ENCODE measurements at regions not wholly inside any gene's neighbourhood (a gene's known extent, or its start where the extent isn't known, plus 50 kb on each side); places are given as distances from the start of the nearest gene placed in this dataset.

DNA sequence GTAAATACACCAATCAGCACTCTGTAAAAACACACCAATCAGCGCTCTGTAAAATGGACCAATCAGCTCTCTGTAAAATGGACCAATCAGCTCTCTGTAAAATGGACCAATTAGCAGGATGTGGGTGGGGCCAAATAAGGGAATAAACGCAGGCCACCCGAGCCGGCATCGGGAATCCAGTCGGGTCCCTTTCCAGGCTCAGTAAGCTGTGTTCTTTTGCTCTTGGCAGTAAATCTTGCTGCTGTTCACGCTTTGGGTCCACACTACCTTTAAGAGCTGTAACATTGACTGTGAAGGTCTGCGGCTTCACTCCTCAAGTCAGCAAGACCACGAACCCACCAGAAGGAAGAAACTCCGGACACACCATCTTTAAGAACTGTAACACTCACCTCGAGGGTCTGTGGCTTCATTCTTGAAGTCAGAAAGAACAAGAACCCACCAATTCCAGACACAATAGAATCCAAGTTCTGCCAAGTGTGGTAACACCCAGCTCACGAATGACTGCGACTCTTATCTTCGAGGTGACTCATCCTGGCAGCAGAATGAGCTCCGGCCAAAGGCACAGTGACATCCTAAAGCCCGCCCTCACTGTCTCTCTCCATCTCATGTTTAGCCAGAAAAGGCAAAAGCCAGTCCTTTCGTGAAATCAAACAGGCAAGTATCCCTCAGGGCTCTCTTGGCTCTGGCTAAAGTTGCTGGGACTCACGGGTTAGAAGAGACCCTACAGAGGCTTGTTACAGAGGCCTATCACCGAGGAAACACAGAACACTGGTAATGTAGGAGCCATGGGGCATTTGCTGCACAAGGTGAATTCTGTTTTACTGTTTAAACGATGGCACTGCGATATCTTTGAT, 155.2 kb downstream of the FAM43A start:
- Histone ChIP-seq H3K27ac (no peak overlapping the region), H3K27me3 (no peaks in the 10 kb centered on the region), H3K9me3 (no peaks in the 10 kb centered on the region), H3K4me1 (no peaks in the 10 kb centered on the region), H3K4me3 (peak overlapping the region in 1 of 2 donors; percentile 9), H3K36me3 (ENCODE audit: low read depth, missing control alignments) (no peaks in the 10 kb centered on the region)
- 64 to 65% methylated on average over 21 of the region's 21 CpGs for WGBS, 2 donors
- intact Hi-C loops (cut with DNase I; ENCODE audit: low total_unique reads) = no loop called here
- DNase-seq = peak; percentile 71
- TF ChIP-seq POLR2A (IDR thresholded peaks at IDR 0.05) = no peak
- TF ChIP-seq, protein P1, sequence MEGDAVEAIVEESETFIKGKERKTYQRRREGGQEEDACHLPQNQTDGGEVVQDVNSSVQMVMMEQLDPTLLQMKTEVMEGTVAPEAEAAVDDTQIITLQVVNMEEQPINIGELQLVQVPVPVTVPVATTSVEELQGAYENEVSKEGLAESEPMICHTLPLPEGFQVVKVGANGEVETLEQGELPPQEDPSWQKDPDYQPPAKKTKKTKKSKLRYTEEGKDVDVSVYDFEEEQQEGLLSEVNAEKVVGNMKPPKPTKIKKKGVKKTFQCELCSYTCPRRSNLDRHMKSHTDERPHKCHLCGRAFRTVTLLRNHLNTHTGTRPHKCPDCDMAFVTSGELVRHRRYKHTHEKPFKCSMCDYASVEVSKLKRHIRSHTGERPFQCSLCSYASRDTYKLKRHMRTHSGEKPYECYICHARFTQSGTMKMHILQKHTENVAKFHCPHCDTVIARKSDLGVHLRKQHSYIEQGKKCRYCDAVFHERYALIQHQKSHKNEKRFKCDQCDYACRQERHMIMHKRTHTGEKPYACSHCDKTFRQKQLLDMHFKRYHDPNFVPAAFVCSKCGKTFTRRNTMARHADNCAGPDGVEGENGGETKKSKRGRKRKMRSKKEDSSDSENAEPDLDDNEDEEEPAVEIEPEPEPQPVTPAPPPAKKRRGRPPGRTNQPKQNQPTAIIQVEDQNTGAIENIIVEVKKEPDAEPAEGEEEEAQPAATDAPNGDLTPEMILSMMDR (IDR thresholded peaks at IDR 0.05) = no peak

DNA sequence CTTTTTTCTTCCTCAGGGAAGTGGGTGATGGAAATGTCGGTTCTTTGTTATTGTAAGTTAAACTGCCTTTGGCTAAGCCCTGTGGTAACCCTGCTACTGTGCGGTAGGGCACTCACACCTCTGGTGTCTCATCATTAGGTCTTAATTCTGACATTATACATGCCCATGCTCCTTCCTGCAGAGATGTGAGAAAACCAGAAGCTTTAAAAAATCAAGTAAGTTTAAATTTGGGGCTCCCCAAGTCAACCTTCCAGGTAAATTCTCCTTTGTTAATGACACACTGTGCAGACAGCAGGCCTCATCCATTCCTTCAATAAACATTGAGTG, 155.8 kb downstream of the FAM43A start:
- no peaks in the 10 kb centered on the region for H3K27me3 ChIP-seq
- H3K9me3 ChIP-seq = no peaks in the 10 kb centered on the region
- no peak overlapping the region for H3K27ac ChIP-seq
- H3K36me3 ChIP-seq (ENCODE audit: low read depth, missing control alignments) = no peaks in the 10 kb centered on the region
- 43 to 84% methylated on average over 2 of the region's 2 CpGs for WGBS, 2 donors
- DNase-seq = no peak
- no peaks in the 10 kb centered on the region for H3K4me1 ChIP-seq
- TF ChIP-seq, protein P1 (IDR thresholded peaks at IDR 0.05) = no peak
- no peak for TF ChIP-seq POLR2A (IDR thresholded peaks at IDR 0.05)
- H3K4me3 ChIP-seq = peak overlapping the region in 1 of 2 donors; percentile 9
- intact Hi-C loops (cut with DNase I; ENCODE audit: low total_unique reads) = no loop called here

DNA sequence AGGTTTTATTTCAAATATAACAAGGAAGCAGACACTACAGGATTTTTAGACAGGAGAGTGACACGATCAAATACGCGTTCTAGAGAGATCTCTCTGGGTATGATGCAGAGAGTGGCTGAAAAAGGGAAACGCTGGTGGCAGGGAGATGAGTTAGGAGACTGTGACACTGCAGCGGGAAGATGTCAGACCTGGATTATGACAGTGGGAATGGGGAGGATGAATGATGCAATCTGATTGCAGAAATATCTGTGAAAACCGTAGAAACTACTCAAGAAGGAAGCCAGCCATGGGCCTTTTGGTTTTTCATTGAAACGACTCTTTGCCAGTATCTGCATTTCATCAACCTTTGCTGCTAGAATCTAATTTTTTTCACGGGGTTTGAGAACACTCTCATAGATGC, 157.9 kb downstream of the FAM43A start:
- no peaks in the 10 kb centered on the region for H3K27me3 ChIP-seq
- no peak overlapping the region for H3K4me3 ChIP-seq
- WGBS, 2 donors = 76 to 80% methylated on average over 8 of the region's 8 CpGs
- H3K9me3 ChIP-seq = no peaks in the 10 kb centered on the region
- no peak for TF ChIP-seq POLR2A (IDR thresholded peaks at IDR 0.05)
- TF ChIP-seq, protein P1 (IDR thresholded peaks at IDR 0.05) = no peak
- no peaks in the 10 kb centered on the region for H3K36me3 ChIP-seq (ENCODE audit: low read depth, missing control alignments)
- H3K4me1 ChIP-seq = no peaks in the 10 kb centered on the region
- no peak for DNase-seq
- intact Hi-C loops (cut with DNase I; ENCODE audit: low total_unique reads) = no loop called here
- H3K27ac ChIP-seq = no peak overlapping the region

DNA sequence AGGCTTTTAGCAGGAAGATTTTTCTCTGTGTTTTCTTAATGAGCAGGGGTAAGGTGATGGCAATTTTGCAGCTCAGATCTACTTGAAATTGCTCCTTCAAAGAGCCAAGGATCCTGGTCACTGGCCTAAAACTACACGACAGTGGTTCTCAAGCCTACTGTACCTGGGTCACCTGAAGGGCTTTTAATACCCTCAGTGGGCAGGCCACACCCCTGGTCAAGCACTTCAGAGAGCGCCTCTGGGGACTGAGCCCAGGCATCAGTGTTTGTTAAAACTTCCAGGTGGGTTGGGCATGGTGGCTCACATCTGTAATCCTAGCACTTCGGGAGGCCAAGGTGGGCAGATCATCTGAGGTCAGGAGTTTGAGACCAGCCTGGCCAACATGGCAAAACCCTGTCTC, 158.4 kb downstream of the FAM43A start:
- intact Hi-C loops (cut with DNase I; ENCODE audit: low total_unique reads) = no loop called here
- no peaks in the 10 kb centered on the region for H3K9me3 ChIP-seq
- no peaks in the 10 kb centered on the region for H3K36me3 ChIP-seq (ENCODE audit: low read depth, missing control alignments)
- no peaks in the 10 kb centered on the region for H3K27me3 ChIP-seq
- no peaks in the 10 kb centered on the region for H3K4me1 ChIP-seq
- H3K4me3 ChIP-seq = no peak overlapping the region
- no peak for TF ChIP-seq POLR2A (IDR thresholded peaks at IDR 0.05)
- TF ChIP-seq, protein P1 (IDR thresholded peaks at IDR 0.05) = no peak
- DNase-seq = no peak
- 89 to 100% methylated on average over 3 of the region's 3 CpGs for WGBS, 2 donors
- no peak overlapping the region for H3K27ac ChIP-seq

Data from testis (tissue), 2 donors.